GM18861 (cell line): ENCODE measurements at regions not wholly inside any gene's neighbourhood (a gene's known extent, or its start where the extent isn't known, plus 50 kb on each side); places are given as distances from the start of the nearest gene placed in this dataset.

Experiments used
- ATAC-seq: cut with Tn5 transposase; IDR thresholded peaks from one replicate; pipeline ENCODE4 v1.9.1; 2021; ENCODE audit not compliant: unreplicated experiment

- ATAC-seq, result no peak
These were observed 312.0 kb upstream of the ZMIZ1 start for GRCh38 chr10:78756604-78757343.

GRCh38 chr10:78757344-78757925 lies 311.3 kb upstream of the ZMIZ1 start:
- no peak for ATAC-seq

GRCh38 chr10:78758176-78758575 lies 310.6 kb upstream of the ZMIZ1 start:
- no peak for ATAC-seq

GRCh38 chr10:78759456-78760120 lies 309.2 kb upstream of the ZMIZ1 start:
- ATAC-seq, result no peak

- no peak for ATAC-seq
These were observed 308.1 kb upstream of the ZMIZ1 start for GRCh38 chr10:78760463-78761310.

- ATAC-seq, result no peak
These were observed 307.4 kb upstream of the ZMIZ1 start for GRCh38 chr10:78761311-78761781.

- no peak for ATAC-seq
These were observed 306.6 kb upstream of the ZMIZ1 start for GRCh38 chr10:78762086-78762630.

- no peak for ATAC-seq
These were observed 305.5 kb upstream of the ZMIZ1 start for GRCh38 chr10:78763234-78763633.

- ATAC-seq, result no peak
These were observed 304.9 kb upstream of the ZMIZ1 start for GRCh38 chr10:78763651-78764395.

- no peak for ATAC-seq
These were observed 304.3 kb upstream of the ZMIZ1 start for GRCh38 chr10:78764436-78764835.

GRCh38 chr10:78764846-78765430 lies 303.8 kb upstream of the ZMIZ1 start:
- no peak for ATAC-seq

GRCh38 chr10:78765726-78766335 lies 302.9 kb upstream of the ZMIZ1 start:
- ATAC-seq, result no peak

- no peak for ATAC-seq
These were observed 302.2 kb upstream of the ZMIZ1 start for GRCh38 chr10:78766603-78767002.

GRCh38 chr10:78768041-78768835 lies 300.5 kb upstream of the ZMIZ1 start:
- ATAC-seq, result no peak

- no peak for ATAC-seq
These were observed 299.9 kb upstream of the ZMIZ1 start for GRCh38 chr10:78768876-78769275.

- no peak for ATAC-seq
These were observed 299.2 kb upstream of the ZMIZ1 start for GRCh38 chr10:78769526-78769925.

- ATAC-seq, result no peak
These were observed 298.3 kb upstream of the ZMIZ1 start for GRCh38 chr10:78770167-78771090.

- ATAC-seq, result no peak
These were observed 297.5 kb upstream of the ZMIZ1 start for GRCh38 chr10:78771260-78771659.
